NCI-H82 (cell line): ENCODE measurements at regions not wholly inside any gene's neighbourhood (a gene's known extent, or its start where the extent isn't known, plus 50 kb on each side); places are given as distances from the start of the nearest gene placed in this dataset.
A peak's percentile ranks its signal among the peaks of the same experiment; 100 is the strongest.

Experiments used
- DNase-seq: peaks from one replicate; lab custom pipeline; 2025; lab: John Stamatoyannopoulos, UW

DNA sequence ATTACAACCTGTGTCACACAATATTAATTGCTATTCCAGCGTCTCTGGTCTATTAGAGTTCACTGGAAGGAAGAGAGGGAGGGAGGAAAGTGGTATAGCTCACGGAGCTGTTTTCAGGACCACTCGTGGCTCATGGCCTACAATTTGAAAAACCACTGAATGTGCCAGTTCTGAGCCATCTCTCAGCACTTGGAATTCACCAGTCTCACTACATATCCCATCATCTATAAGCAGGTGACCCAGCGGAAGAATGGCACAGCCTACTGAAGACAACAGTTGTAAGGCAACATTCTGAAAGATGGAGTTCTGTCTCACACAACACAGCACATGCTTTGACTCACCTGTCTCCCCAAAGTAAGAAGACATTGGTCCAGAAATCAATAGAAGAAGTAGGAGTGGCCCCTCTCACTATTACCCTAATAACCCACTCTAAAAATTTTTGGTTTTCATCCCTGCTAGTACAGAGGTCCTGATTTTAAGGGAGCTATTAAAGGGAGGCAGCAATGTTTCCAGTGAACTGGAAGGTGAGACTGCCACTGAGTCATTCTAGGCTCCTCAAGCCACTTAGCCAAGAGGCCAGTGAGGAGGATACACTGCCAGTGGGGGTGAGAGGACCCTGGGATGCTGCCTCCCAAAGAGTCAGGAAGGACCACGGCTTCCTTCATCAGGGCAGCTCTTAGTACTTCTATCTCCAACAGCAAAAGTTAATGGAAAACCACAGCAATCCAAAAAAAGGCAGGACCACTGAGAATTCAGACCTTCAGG, 50.0 kb upstream of the DOCK9 start:
- no peak for DNase-seq

- DNase-seq = peak; percentile 67
These were observed 51.0 kb upstream of the DOCK9 start for GRCh38 chr13:99028890-99029289.

GRCh38 chr13:99029576-99029975, 51.7 kb upstream of the DOCK9 start:
- no peak for DNase-seq

DNA sequence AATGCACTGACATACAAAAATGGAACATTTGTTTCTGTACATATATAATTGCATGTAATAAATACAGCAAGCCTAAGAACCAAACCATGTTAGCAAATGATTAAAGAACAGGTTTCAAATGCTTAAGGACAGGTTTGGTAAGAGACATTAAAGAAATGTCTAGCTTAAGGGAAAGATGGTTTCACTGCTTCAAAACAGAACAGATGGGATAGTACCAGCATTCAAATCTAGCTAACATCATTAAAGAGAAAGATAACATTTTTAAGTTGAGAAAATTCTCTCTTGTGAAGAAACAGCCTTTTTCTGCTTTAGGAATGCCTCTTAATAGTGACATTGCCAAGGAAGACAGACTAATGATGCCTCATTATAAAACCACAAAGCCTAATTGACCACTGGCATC, 52.5 kb upstream of the DOCK9 start:
- no peak for DNase-seq

- DNase-seq = peak; percentile 74
These were observed 54.0 kb upstream of the DOCK9 start for GRCh38 chr13:99031832-99032231.

DNA sequence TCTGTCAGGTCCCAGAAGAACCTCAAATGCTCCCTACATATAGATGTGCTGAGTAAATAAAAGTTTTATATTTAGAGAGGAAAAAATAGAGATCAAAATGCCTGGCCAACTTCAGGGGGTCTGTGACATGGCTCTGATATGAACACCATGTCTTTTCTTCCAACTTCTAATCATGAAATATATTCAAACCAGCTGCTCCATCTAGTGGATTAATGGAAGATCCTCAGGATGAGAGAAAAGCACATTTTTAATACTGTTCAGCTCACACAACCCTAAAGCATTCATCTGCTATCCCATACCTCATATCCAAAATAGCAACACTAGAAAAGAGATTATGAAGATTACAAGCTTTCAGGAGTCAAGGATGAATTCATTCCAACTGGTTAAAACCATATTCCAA, 56.0 kb upstream of the DOCK9 start:
- peak; percentile 84 for DNase-seq

- DNase-seq = peak; percentile 94
These were observed 56.6 kb upstream of the DOCK9 start for GRCh38 chr13:99034333-99035085.

DNA sequence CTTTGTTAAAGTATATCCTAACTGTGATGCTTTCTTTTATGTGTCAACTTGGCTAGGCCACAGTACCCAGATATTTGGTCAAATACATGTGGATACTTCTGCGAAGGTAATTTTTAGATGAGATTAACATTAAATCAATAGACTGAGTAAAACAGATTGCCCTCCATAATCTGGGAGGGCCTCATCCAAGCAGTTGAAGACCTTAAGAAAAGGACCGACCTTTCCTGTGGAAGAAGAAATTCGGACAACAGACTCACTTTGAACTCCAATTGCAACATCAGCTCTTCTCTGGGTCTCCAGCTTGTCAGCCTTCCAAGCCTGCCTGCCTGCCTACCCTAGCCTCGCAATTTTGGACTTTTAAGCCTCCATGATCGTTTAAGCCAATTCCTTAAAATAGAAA, 57.9 kb upstream of the DOCK9 start:
- no peak for DNase-seq

- no peak for DNase-seq
These were observed 59.9 kb upstream of the DOCK9 start for GRCh38 chr13:99037756-99038155.

GRCh38 chr13:99039718-99040280, 61.9 kb upstream of the DOCK9 start:
- DNase-seq = no peak

DNA sequence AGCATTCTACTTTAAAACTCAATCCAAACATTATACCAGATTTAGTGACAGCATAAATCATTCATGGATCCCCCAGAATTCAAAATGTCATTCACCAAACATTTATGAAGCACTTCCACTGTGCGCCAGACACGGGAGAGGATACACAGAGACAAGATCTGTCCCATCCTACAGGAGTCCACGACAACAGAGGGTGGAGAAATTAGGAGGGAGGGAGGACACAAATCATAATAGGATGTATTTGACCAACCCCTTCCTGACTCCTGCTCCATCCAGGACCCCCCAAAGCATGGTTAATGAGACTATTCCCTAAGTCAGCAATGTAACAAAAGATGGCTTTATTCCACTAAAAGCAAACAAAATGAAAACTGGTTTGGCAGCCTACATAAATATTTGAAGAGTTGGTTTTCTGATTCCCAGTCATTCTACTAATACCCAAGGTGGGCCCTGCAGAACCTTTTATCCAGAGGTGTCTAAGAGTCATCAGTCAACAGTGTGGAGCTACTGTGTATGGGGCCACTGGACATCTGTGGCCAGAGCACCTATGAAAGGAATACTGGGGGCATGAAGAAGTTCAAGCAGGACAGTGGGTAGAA, 62.8 kb upstream of the DOCK9 start:
- DNase-seq = no peak

GRCh38 chr13:99041337-99041736, 63.5 kb upstream of the DOCK9 start:
- DNase-seq = no peak

DNA sequence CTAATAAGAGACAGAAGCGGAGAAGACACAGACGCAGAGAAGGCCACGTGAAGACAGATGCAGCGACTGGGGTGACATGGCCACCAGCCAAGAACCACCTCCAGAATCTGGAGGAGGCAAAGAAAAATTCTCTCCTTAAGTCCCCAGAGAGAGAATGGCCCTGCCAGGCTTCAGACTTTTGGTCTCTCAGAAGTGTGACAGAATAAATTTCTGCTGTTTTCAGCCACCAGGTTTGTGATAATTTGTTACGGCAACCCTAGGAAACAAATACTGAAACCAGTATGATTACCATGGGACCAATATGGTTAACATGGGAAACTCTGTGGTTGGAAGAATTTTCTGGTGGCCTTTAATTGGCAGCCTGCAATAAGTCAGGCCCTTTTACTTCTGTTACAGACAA, 63.9 kb upstream of the DOCK9 start:
- no peak for DNase-seq

GRCh38 chr13:99042521-99043250, 64.8 kb upstream of the DOCK9 start:
- DNase-seq = peak; percentile 29

GRCh38 chr13:99043831-99044231, 66.0 kb upstream of the DOCK9 start:
- no peak for DNase-seq

DNA sequence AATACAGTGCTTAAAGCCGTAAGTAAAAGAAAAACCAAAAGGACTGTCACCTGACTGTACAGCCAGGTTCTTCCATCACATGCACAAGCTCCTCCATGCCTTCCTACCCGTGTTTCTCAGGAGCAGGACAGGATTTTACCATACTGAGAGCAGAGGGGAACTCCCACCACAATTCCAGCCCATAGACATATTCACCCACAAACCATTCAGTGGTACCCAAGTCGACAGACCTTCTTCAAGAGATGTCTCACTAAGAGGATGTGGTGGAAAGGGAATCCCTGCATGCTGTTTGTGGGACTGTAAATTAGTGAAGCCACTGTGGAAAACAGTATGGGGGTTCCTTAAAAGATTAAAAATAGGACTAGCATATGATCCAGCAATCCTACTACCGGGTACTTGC, 66.9 kb upstream of the DOCK9 start:
- DNase-seq = no peak

GRCh38 chr13:99045396-99045795, 67.5 kb upstream of the DOCK9 start:
- DNase-seq = no peak

GRCh38 chr13:99046851-99047250, 69.0 kb upstream of the DOCK9 start:
- no peak for DNase-seq

DNA sequence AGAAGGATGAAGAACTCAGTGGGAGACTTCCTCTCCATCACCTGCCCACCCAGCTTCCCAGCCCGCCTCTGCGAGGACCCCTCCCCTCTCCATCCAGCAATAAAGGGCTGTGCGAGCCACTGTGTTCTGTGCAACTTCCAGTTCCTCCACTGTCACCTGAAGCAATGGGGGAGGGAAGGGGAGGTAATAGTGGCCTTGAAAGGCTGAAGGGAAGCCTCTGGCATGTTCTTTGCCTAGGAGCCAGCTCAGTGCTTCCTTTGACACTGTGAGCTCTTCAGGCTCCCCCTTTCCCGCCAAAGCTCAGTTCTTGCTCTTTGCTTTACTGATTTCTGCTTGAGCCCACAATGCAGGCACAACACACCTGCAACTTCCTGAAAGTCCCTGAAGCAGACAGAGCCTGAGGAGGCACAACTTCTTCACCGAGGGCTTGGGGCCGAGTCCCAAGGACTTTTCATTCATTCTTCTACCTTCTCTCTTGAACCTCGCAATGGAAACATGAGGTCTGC, 73.2 kb upstream of the DOCK9 start:
- DNase-seq = no peak

DNA sequence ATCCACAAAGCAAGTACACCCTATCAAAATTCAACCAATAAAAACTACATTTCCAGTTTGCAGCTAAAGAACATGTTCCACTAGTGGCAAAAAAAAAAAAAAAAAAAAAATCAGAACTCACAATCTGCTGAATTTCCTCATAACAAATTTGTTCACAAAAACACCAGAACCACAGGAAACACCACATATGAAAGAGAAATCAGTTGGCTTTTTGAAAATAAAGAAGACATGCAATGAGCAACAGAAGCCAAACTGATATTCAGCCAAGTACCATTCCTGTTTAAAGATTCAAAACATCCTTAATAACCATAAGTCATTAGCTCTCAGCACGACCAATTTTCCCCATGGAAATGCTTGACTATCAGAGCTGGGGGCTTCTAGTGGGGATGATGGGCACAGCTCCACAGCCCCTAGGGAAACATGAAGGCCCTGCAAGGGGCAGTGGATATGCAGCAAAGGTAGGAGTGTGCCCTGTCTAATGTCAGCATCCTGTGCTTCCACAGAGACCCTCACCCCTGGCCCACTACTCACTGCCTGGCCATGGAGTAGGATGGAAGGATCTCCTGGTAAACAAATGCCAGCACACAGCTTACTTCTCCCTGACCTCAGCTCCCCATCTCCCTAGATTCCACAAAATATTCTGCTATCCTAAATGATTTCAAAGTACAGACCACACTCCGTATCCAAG, 74.0 kb upstream of the DOCK9 start:
- no peak for DNase-seq

- DNase-seq = peak; percentile 100
These were observed 75.9 kb upstream of the DOCK9 start for GRCh38 chr13:99053636-99054233.
